ENCODE measurements at regions not wholly inside any gene's neighbourhood (a gene's known extent, or its start where the extent isn't known, plus 50 kb on each side); places are given as distances from the start of the nearest gene placed in this dataset.

DNA sequence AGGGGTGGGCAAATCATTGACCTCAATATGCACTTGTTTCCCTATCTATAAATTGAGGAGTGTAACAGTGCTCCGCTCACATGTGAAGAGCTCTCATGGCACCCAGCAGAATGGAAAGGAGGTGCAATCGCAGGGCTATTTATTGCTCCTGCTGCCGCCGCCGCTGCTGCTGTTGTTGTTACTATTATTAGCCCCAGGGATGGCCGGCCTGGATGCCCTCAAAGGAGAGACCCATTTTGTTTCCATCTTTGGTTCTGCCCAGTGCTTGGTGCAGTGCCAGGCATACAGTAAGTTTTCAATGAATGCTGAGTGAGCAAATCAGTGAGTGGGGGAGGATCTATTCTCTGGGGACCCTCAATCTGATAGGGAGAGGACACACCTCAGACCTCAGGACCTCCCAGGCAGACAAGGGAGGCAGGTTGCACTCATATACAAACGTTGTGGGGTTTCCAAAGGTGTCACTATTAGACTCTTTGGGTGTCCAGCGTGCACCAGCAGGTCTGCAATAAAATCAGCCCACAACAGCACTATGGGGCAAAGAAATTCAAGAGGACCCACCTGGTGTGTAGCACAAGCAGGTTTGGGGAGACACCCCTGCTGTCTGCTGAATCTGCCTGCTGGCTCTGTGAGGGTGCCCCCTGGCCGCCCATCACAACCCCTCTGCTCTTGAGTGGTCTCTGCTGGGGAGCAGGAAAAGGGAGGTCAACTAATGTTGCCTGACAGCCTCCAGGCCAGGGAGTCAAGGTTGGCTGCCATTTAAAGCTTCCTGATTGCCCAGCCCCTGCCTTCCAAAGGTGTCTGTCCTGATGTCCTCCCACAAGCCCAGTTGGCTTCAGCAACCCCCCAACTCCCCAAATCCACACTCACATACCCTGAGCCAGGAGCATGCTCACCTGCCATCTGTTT lies 136.3 kb downstream of the ACTL8 start:
- H3K36me3 Mint-ChIP-seq (ENCODE audit: low read depth): no peaks in the 10 kb centered on the region
- H3K4me3 Mint-ChIP-seq: no peak overlapping the region
- peaks cover 11% of the 10 kb centered on the region for H3K27me3 Mint-ChIP-seq
- H3K27ac Mint-ChIP-seq: no peak overlapping the region
- H3K4me1 Mint-ChIP-seq (ENCODE audit: low read depth): no peaks in the 10 kb centered on the region
- intact Hi-C loops (cut with micrococcal nuclease): no loop called here
- H3K9me3 Mint-ChIP-seq: no peaks in the 10 kb centered on the region

DNA sequence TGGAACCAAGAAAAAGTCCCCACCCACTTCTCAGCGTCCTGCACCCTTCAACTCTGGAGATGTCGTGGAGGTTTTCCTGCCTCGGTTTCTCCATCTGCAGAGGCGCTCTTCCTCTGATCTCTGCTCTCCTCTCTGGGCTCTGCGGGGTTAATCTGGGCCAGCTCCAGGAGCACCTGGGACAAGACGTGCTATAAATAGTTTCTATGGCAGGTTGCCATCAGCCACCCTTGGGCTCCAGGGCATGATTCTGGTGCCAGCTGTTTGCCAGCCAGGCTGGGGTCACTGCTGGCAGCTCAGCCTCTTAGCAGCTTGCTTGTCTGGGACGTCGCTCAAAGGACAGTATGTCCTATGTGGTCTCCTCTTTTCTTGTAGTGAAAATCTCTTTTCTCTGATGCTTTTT lies 137.1 kb downstream of the ACTL8 start:
- Mint-ChIP-seq H3K9me3 (no peaks in the 10 kb centered on the region), H3K4me3 (no peak overlapping the region), H3K27ac (no peak overlapping the region), H3K27me3 (peaks cover 9% of the 10 kb centered on the region), H3K4me1 (ENCODE audit: low read depth) (no peaks in the 10 kb centered on the region), H3K36me3 (ENCODE audit: low read depth) (no peaks in the 10 kb centered on the region)
- intact Hi-C loops (cut with micrococcal nuclease): no loop called here

DNA sequence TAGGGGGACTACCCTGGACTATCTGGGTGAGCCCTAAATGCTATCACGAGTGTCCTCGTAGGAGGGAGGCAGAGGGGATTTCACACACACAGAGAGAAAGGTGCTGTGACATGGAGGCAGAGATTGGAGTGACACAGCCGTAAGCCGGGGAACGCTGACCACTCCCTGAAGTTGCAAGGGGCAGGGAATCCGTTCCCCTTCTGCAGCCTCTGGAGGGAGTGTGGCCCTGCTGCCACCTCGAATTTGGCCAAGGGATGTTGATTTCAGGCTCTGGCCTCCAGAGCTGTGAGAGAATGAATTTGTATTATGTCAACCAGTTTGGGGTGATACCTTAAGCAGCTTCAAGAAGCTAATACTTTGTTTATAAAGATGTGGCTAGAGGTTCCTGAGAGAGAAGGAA lies 137.7 kb downstream of the ACTL8 start:
- no peak overlapping the region for H3K4me3 Mint-ChIP-seq
- intact Hi-C loops (cut with micrococcal nuclease): no loop called here
- H3K27ac Mint-ChIP-seq: no peak overlapping the region
- no peaks in the 10 kb centered on the region for H3K36me3 Mint-ChIP-seq (ENCODE audit: low read depth)
- no peaks in the 10 kb centered on the region for H3K4me1 Mint-ChIP-seq (ENCODE audit: low read depth)
- peaks cover 5% of the 10 kb centered on the region for H3K27me3 Mint-ChIP-seq
- H3K9me3 Mint-ChIP-seq: no peaks in the 10 kb centered on the region

DNA sequence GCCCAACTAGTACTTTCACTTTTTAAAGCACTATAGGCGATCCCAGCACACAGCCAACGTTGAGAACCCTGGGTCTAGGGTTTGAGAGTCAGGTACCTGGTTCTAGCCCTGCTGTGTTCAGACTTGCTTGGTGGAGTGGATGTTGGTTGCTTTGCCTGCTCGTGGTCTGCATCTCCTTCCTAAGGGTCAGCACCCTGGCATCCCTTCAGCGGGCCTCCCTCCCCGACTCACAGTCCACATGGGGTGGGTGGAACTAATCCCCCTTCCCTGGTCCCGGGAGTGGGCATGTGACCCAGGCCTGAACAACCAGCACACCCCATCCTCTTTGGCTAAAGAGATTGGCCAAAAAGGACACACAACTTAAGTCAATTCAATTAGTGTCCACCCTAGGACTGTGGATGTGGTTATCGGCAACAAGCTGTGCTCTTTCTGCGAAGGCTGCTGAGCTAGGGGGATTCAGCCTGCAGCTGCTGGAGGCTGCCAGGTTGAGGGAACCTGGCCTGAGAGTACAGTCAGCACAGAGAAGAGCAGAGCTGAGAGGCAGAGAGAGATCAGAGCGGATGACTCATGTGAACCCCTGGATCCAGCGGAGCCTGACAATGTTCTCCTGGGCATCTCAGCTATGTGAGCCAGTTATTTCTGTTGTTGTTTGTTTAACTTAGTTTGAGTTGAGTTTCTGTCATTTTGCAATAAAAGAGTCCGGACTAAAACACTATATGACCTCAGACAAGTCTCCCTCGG lies 138.9 kb downstream of the ACTL8 start:
- Mint-ChIP-seq H3K36me3 (ENCODE audit: low read depth) (no peaks in the 10 kb centered on the region), H3K27ac (no peak overlapping the region), H3K27me3 (peaks cover 15% of the 10 kb centered on the region), H3K4me3 (no peak overlapping the region), H3K4me1 (ENCODE audit: low read depth) (no peaks in the 10 kb centered on the region), H3K9me3 (no peaks in the 10 kb centered on the region)
- intact Hi-C loops (cut with micrococcal nuclease): no loop called here

DNA sequence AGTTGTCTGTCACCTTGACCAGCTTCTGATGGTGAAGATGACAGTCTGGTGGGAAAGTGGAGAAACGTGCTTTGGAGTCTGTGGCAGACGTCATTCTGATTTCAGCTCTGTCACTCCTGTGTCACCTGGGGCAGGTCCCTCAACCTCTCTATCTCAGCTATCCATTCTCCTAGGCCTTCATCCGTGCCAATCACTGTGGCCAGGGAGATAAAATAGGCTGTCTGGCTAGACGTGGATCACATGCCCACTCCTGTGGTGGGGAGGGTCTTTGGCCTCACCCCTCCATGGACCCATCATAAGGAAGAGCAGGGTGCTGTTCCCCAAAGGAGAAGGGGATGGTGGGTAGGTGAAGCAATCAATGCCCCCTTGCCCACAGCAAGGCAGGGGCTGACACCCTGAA lies 140.3 kb downstream of the ACTL8 start:
- intact Hi-C loops (cut with micrococcal nuclease): no loop called here
- no peak overlapping the region for H3K27ac Mint-ChIP-seq
- no peaks in the 10 kb centered on the region for H3K36me3 Mint-ChIP-seq (ENCODE audit: low read depth)
- H3K27me3 Mint-ChIP-seq: peaks cover 14% of the 10 kb centered on the region
- H3K4me3 Mint-ChIP-seq: no peak overlapping the region
- no peaks in the 10 kb centered on the region for H3K4me1 Mint-ChIP-seq (ENCODE audit: low read depth)
- H3K9me3 Mint-ChIP-seq: no peaks in the 10 kb centered on the region

DNA sequence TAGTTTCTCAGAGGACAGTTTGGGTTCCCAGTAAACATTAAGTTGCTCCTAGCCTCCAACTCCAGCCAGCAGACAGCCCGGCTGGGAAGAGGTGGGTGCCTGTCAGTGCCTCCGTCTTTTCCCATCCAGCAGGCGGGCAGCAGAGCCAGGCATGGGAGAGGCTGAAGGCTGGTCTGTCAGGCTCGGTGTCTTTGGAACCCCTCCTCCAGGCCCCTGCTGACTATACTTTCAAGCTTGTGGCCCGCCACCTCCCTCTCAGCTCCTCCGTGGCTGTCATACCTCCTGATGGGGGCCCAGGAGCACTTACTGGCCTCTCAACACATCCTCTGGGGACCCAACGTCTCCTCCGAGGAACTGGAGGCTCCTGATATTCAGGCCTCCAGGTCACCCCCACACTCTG lies 140.9 kb downstream of the ACTL8 start:
- no peaks in the 10 kb centered on the region for H3K36me3 Mint-ChIP-seq (ENCODE audit: low read depth)
- H3K4me1 Mint-ChIP-seq (ENCODE audit: low read depth): no peaks in the 10 kb centered on the region
- no peak overlapping the region for H3K27ac Mint-ChIP-seq

DNA sequence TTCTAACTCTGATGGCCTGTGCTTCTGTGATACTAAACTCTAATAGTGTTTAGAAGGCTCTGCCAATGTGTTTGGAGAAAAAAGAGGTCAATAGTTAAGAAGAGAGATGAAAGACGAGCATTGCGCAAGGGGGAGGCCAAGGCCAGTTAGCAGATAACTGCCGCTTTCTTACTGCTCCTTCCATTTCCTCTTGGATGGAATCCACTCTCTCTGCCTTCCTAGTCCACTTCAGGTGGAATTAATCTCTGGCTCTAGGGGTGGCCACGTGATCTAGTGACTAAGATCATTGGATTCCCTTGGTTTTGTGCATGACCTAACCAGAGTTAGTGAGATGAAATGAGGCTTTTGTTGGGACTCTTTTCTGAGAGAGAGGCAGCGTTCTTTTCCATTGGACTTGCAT lies 148.3 kb downstream of the ACTL8 start:
- Mint-ChIP-seq H3K4me3 (no peak overlapping the region), H3K9me3 (no peaks in the 10 kb centered on the region), H3K27me3 (peaks cover 12% of the 10 kb centered on the region), H3K4me1 (ENCODE audit: low read depth) (no peaks in the 10 kb centered on the region), H3K36me3 (ENCODE audit: low read depth) (no peaks in the 10 kb centered on the region), H3K27ac (no peak overlapping the region)
- intact Hi-C loops (cut with micrococcal nuclease): no loop called here

More for the DNA sequence above, 140.9 kb downstream of the ACTL8 start:
- no peaks in the 10 kb centered on the region for H3K9me3 Mint-ChIP-seq
- intact Hi-C loops (cut with micrococcal nuclease): no loop called here
- no peak overlapping the region for H3K4me3 Mint-ChIP-seq
- peaks cover 13% of the 10 kb centered on the region for H3K27me3 Mint-ChIP-seq

DNA sequence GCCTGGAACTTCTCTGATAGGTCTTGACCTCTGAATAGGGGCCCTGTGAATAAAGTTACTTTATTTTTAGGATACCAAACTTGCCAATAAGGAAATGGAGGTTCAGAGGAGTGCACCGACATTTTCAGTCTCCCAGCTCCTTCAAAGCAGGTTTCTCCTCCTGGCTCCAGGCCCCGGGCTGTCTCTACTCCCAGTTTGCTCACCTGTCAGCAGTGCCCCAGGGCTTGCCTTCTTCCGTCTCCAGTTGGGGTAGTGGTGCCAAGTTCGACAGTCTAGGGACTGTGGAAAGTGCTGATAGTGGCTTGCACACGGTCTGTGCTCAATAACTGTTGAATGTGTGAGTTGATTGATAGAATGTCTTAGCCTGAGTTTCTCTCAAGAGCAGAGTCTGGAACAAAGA lies 149.2 kb downstream of the ACTL8 start:
- no peaks in the 10 kb centered on the region for H3K9me3 Mint-ChIP-seq
- H3K27me3 Mint-ChIP-seq: peaks cover 9% of the 10 kb centered on the region
- no peak overlapping the region for H3K27ac Mint-ChIP-seq
- no peak overlapping the region for H3K4me3 Mint-ChIP-seq
- intact Hi-C loops (cut with micrococcal nuclease): no loop called here
- H3K36me3 Mint-ChIP-seq (ENCODE audit: low read depth): no peaks in the 10 kb centered on the region
- no peaks in the 10 kb centered on the region for H3K4me1 Mint-ChIP-seq (ENCODE audit: low read depth)

DNA sequence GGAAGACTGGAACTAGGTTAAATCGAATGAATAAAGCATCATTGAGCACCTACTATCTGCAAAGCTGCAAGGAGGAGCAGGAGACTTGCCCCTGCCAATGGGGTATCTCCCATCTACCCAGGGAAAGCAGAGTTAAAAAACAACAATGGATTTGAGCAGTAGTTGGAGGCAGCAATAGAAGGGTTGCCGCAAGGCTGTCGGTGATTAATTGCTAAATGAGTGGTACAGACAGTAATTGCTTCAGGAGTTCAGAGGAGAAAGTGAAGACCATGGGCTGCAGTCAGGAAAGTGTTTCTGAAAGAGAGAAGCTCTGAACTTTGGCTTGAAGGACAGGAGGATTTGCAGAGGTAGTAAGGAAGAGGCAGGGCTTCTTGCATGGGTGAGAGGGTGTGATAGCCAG lies 152.9 kb downstream of the ACTL8 start:
- Mint-ChIP-seq H3K36me3 (ENCODE audit: low read depth) (no peaks in the 10 kb centered on the region), H3K27ac (no peak overlapping the region), H3K27me3 (peaks cover 14% of the 10 kb centered on the region), H3K4me1 (ENCODE audit: low read depth) (no peaks in the 10 kb centered on the region), H3K9me3 (no peaks in the 10 kb centered on the region), H3K4me3 (no peak overlapping the region)
- intact Hi-C loops (cut with micrococcal nuclease): loop anchor here (5.0 kb wide), 1 partner anchor 411 kb away; no protein-coding TSS in a partner anchor

DNA sequence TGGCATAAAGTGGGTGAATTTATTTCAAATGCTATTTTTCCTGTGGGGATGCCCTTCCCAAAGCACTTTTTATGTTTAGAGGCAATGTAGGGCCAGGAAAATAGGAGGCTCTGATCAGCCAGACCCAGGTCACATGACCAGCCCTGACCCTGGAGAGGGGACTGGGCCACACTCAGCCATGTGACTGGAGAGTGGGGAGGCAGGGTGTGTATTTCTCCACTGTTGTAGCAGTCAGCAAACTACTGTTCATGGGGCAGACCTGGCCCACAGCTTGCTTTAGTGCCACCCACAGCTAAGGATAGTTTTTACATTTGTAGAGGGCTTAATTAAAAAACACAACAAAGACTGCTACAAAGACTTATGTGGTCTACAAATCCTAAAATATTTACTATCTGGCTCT lies 153.8 kb downstream of the ACTL8 start:
- Mint-ChIP-seq H3K27ac (no peak overlapping the region), H3K36me3 (ENCODE audit: low read depth) (no peaks in the 10 kb centered on the region), H3K4me1 (ENCODE audit: low read depth) (no peaks in the 10 kb centered on the region), H3K4me3 (no peak overlapping the region), H3K27me3 (peaks cover 16% of the 10 kb centered on the region), H3K9me3 (no peaks in the 10 kb centered on the region)
- intact Hi-C loops (cut with micrococcal nuclease): loop anchor here (5.0 kb wide), 1 partner anchor 412 kb away; no protein-coding TSS in a partner anchor

DNA sequence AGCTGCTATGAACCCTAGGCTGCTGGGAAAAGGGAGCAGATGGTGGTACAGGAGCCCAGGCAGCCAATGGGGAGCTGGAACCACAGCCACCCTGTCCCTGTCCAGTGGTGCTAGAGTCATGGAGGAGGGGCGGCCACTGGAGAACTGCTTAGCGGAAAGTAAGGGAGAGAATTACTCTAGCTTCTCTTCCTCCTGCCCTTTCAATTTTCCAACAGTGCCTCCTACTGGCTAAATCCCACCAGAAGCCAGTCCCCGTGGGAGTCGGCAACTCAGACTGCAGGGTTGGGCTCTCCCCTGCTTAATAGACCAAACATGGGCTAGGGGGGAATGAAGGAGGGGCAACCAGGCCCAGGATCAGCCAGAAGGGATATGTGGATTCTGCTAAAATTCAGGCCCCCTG lies 154.5 kb downstream of the ACTL8 start:
- Mint-ChIP-seq H3K4me1 (ENCODE audit: low read depth) (no peaks in the 10 kb centered on the region), H3K4me3 (no peak overlapping the region), H3K27ac (no peak overlapping the region), H3K36me3 (ENCODE audit: low read depth) (no peaks in the 10 kb centered on the region), H3K27me3 (peaks cover 16% of the 10 kb centered on the region), H3K9me3 (no peaks in the 10 kb centered on the region)
- intact Hi-C loops (cut with micrococcal nuclease): loop anchor here (5.0 kb wide), 1 partner anchor 412 kb away; no protein-coding TSS in a partner anchor

DNA sequence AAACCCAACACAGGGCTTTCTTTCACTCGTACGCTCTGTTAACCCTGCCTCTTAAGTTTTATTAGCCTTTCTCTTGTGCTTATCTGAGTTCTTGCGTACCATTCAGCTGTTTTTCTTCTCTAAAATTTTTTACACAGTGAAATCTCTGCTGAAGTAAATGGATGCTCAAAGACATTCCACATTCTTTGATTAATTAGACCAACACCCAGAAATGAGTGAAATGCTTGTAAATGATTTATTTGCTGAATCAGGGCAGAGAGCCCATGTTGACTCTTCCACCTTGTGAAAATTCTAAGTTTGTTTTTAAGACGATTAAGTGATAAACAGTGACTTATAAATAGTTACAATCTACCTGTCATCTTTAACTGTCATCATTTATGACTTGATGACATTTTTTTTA lies 156.7 kb downstream of the ACTL8 start:
- Mint-ChIP-seq H3K4me1 (ENCODE audit: low read depth) (no peaks in the 10 kb centered on the region), H3K4me3 (no peak overlapping the region), H3K36me3 (ENCODE audit: low read depth) (no peaks in the 10 kb centered on the region), H3K27me3 (peaks cover 27% of the 10 kb centered on the region), H3K27ac (no peak overlapping the region), H3K9me3 (no peaks in the 10 kb centered on the region)
- intact Hi-C loops (cut with micrococcal nuclease): no loop called here

DNA sequence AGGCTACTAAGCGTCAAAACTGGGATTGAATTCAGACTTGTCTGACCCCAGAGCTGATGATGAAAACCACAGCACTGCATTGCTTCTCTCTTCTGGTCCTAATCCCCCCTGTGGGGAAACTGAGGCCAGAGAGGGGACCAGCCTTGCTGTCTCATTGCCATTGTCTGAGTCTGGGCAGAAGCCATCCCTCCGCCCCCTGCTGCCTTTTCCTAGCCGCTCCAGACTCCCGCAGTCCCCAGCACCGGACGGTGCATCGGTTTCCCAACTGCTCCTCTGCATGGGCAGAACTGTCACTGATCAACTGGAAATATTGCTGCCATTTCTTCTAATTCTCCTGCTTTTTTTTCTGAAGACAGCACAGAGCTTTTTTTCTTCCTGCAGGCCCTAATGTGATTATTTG lies 157.4 kb downstream of the ACTL8 start:
- Mint-ChIP-seq H3K4me1 (ENCODE audit: low read depth) (no peaks in the 10 kb centered on the region), H3K27ac (no peak overlapping the region)

DNA sequence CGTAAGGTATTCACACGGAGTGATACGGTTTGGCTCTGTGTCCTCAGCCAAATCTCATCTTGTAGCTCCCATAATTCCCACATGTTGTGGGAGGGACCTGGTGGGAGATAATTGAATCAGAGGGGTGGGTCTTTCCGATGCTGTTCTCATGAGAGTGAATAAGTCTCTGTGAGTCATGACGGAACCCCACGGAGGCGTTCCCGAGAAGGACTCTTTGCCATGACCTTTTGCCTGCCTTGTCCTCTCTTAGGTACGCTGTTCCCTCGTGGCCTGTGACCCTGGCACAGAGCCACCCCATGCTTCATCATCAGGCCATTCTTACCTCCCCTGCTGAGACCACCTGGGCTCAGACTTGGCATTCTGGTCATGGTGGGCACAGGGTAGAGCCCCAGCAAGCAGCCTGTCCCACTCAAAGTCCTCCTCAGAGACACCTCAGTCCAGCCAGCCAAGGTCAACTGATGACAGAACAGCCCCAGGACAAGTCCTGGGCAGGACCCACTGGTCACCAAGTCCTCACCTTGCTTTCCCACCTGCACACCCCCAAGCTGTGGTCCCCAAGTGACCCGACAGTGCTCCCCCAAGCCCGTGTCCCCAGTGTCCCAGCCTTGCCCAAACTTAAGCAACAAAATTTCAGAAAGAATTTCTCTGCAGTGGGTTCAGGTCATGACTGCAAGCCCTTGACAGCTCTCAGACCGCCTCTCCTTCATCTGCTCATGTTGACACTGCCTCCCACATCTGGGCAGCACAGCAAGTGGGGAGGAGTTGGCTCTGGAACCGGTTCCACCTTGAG lies 158.4 kb downstream of the ACTL8 start:
- H3K27me3 Mint-ChIP-seq: peaks cover 24% of the 10 kb centered on the region
- H3K4me3 Mint-ChIP-seq: no peak overlapping the region
- no peaks in the 10 kb centered on the region for H3K4me1 Mint-ChIP-seq (ENCODE audit: low read depth)
- no peaks in the 10 kb centered on the region for H3K9me3 Mint-ChIP-seq
- intact Hi-C loops (cut with micrococcal nuclease): no loop called here
- H3K27ac Mint-ChIP-seq: no peak overlapping the region
- H3K36me3 Mint-ChIP-seq (ENCODE audit: low read depth): no peaks in the 10 kb centered on the region

More for the DNA sequence above, 157.4 kb downstream of the ACTL8 start:
- H3K4me3 Mint-ChIP-seq: no peak overlapping the region
- intact Hi-C loops (cut with micrococcal nuclease): no loop called here
- H3K36me3 Mint-ChIP-seq (ENCODE audit: low read depth): no peaks in the 10 kb centered on the region
- no peaks in the 10 kb centered on the region for H3K9me3 Mint-ChIP-seq
- peaks cover 27% of the 10 kb centered on the region for H3K27me3 Mint-ChIP-seq
